Activated T-cell treated with anti-CD3 and anti-CD28 coated beads, Interleukin-2, amount 50 U/mL, for 72 hours (primary cell): ENCODE measurements at regions not wholly inside any gene's neighbourhood (a gene's known extent, or its start where the extent isn't known, plus 50 kb on each side); places are given as distances from the start of the nearest gene placed in this dataset.

ENCODE experiments used
- ATAC-seq, 2 donors: fragments of 150-1000 bp; cut with Tn5 transposase; replicated peaks in 1 of 2; 2 replicates each; pipeline ENCODE4 v1.10.0; 2021; ENCODE audit warnings: moderate library complexity in 2 of 2, mild to moderate bottlenecking in 1 of 2
- DNase-seq, 2 donors: peaks; one replicate each; pipeline ENCODE4 v3.0.0; 2021 to 2022; ENCODE audit warnings: mixed read lengths in 1 of 2
- H3K27ac Mint-ChIP-seq: one replicate; pipeline ENCODE4 v1.8.0; 2022; ENCODE audit warnings: mild to moderate bottlenecking, moderate library complexity, mixed read lengths
- H3K27me3 Mint-ChIP-seq: one replicate; pipeline ENCODE4 v1.8.0; 2022; ENCODE audit warnings: low read depth, mixed read lengths
- H3K36me3 Mint-ChIP-seq, 2 donors: one replicate each; pipeline ENCODE4 v1.8.0; 2022; ENCODE audit warnings: mixed read lengths in 2 of 2, mild to moderate bottlenecking in 1 of 2; ENCODE audit not compliant: insufficient read depth in 2 of 2
- H3K4me1 Mint-ChIP-seq: one replicate; pipeline ENCODE4 v1.8.0; 2022; ENCODE audit warnings: low read depth, mixed read lengths
- H3K4me3 Mint-ChIP-seq, 2 donors: one replicate each; pipeline ENCODE4 v1.8.0; 2022; ENCODE audit warnings: mild to moderate bottlenecking in 2 of 2, mixed read lengths in 2 of 2, moderate library complexity in 2 of 2
- H3K9me3 Mint-ChIP-seq, 2 donors: one replicate each; pipeline ENCODE4 v1.8.0; 2022; ENCODE audit warnings: mixed read lengths in 2 of 2

- Mint-ChIP-seq H3K36me3 (no peaks in the 10 kb centered on the region), H3K4me1 (no peaks in the 10 kb centered on the region), H3K27me3 (no peaks in the 10 kb centered on the region), H3K27ac (no peak overlapping the region), H3K9me3 (peaks cover 5 to 6% of the 10 kb centered on the region in 2 donors), H3K4me3 (no peak overlapping the region)
- ATAC-seq (no peak), DNase-seq (no peak)
Measured at GRCh38 chr4:181581983-181582382, 661.2 kb upstream of the TENM3 start.

DNA sequence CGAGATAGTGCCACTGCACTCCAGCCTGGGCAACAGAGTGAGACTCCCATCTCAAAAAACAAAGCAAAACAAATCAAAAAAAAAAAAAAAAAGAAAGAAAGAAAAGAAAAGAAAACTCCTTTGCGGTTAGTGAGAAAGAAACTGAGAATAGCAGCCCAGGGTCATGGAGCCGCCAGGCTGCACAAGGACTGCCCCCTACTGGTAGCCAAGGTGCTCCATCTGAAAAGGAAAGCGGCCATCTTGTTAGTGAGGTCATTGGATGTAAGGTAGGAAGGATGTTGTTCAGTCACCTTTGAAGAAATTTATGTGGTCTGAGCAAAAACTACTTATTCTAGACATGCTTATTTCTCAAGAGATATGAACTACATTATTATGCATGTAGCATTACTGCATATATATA is 660.6 kb upstream of the TENM3 start:
- H3K27ac Mint-ChIP-seq, result no peak overlapping the region
- no peaks in the 10 kb centered on the region for H3K36me3 Mint-ChIP-seq
- H3K4me1 Mint-ChIP-seq, result no peaks in the 10 kb centered on the region
- peaks cover 5 to 7% of the 10 kb centered on the region in 2 donors for H3K9me3 Mint-ChIP-seq
- ATAC-seq (no peak), DNase-seq (no peak)
- no peak overlapping the region for H3K4me3 Mint-ChIP-seq
- no peaks in the 10 kb centered on the region for H3K27me3 Mint-ChIP-seq

- DNase-seq (no peak), ATAC-seq (no peak)
- Mint-ChIP-seq H3K4me1 (no peaks in the 10 kb centered on the region), H3K9me3 (peaks cover 5 to 7% of the 10 kb centered on the region in 2 donors), H3K4me3 (no peak overlapping the region), H3K27ac (no peak overlapping the region), H3K27me3 (no peaks in the 10 kb centered on the region), H3K36me3 (no peaks in the 10 kb centered on the region)
Measured at GRCh38 chr4:181588733-181589302, 654.4 kb upstream of the TENM3 start.

DNA sequence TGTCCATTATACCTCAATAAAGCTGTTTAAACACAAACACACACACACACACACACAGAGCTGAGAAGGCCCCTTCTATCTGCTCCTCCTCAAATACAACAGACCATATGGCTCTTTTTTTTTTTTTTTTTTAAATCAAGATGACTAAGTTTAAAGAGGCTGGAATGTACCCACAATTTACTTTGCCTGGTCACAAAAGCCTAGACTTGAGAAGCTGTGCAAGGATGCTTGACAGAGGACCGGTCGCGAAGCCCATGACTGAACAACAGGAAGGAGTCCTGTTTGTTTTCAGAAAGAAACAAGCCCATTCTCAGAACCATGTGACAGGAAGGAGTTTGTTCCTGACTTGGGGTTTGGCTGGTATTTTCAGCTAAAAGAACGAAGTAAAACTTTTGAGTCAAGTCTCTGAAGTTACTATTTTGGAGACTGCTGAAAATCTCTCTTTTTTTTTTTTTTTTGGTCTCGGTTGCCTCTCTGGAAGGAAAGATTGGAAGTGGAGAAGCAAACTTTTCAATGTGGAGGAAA is 650.9 kb upstream of the TENM3 start:
- ATAC-seq, result no peak
- Mint-ChIP-seq H3K36me3 (no peaks in the 10 kb centered on the region), H3K4me1 (no peaks in the 10 kb centered on the region), H3K4me3 (no peak overlapping the region), H3K9me3 (peaks cover 5 to 10% of the 10 kb centered on the region in 2 donors), H3K27me3 (no peaks in the 10 kb centered on the region), H3K27ac (no peak overlapping the region)
- DNase-seq, result no peak

GRCh38 chr4:181593703-181594102 is 649.5 kb upstream of the TENM3 start:
- H3K27ac Mint-ChIP-seq, result no peak overlapping the region
- H3K36me3 Mint-ChIP-seq, result no peaks in the 10 kb centered on the region
- no peak for DNase-seq
- no peak overlapping the region for H3K4me3 Mint-ChIP-seq
- no peak for ATAC-seq
- H3K4me1 Mint-ChIP-seq, result no peaks in the 10 kb centered on the region
- peaks cover 3 to 12% of the 10 kb centered on the region in 2 donors for H3K9me3 Mint-ChIP-seq
- H3K27me3 Mint-ChIP-seq, result no peaks in the 10 kb centered on the region

GRCh38 chr4:181594188-181594587 is 649.0 kb upstream of the TENM3 start:
- Mint-ChIP-seq H3K4me1 (no peaks in the 10 kb centered on the region), H3K27ac (no peak overlapping the region), H3K9me3 (peaks cover 3 to 12% of the 10 kb centered on the region in 2 donors), H3K36me3 (no peaks in the 10 kb centered on the region), H3K27me3 (no peaks in the 10 kb centered on the region), H3K4me3 (no peak overlapping the region)
- ATAC-seq (no peak), DNase-seq (no peak)

DNA sequence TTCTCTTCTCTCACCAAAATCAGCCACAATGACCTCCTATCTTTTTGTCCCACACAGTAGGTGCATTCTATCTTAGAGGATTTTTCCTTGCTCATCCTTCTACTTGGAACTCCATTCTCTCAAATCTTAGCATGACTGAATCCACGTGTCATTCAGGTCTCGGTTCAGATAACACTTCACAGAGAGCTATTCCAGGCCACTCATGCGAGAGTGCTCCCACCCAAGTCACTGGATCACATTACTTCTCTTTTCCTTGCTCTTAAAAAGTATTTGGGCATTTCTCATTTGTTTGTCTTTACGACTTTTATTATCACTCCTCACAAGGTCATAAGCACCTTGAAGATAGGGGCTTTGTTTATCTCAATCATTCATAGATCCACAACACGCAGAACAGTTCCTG is 647.5 kb upstream of the TENM3 start:
- H3K4me1 Mint-ChIP-seq, result no peaks in the 10 kb centered on the region
- no peak overlapping the region for H3K27ac Mint-ChIP-seq
- H3K27me3 Mint-ChIP-seq, result no peaks in the 10 kb centered on the region
- H3K9me3 Mint-ChIP-seq, result peaks cover 1 to 12% of the 10 kb centered on the region in 2 donors
- ATAC-seq (no peak), DNase-seq (no peak)
- no peaks in the 10 kb centered on the region for H3K36me3 Mint-ChIP-seq
- no peak overlapping the region for H3K4me3 Mint-ChIP-seq

DNA sequence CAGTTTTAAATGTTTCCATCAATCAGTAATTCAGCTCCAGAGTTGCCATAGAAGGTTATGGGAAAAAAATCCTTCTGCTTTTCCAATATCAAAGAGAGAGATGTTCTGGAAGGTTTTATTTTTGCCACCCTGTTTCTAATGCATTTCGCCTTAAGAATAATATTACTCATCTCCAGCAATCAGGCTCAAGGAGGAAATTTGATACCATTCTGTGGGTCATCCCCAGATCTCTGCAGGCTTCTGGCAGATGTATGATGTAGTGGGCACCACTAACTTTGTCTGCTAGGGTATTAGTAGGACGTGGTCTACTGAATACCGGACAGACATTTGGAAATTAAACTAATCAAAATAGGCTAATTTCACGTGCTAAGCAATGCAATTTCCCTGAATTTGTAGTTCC is 645.4 kb upstream of the TENM3 start:
- Mint-ChIP-seq H3K27me3 (no peaks in the 10 kb centered on the region), H3K9me3 (peaks cover 1 to 12% of the 10 kb centered on the region in 2 donors), H3K27ac (no peak overlapping the region), H3K36me3 (no peaks in the 10 kb centered on the region), H3K4me1 (no peaks in the 10 kb centered on the region), H3K4me3 (no peak overlapping the region)
- no peak for DNase-seq
- no peak for ATAC-seq

- Mint-ChIP-seq H3K36me3 (no peaks in the 10 kb centered on the region), H3K27ac (no peak overlapping the region), H3K9me3 (peaks cover 1 to 9% of the 10 kb centered on the region in 2 donors), H3K4me3 (no peak overlapping the region), H3K4me1 (no peaks in the 10 kb centered on the region), H3K27me3 (no peaks in the 10 kb centered on the region)
- no peak for ATAC-seq
- no peak for DNase-seq
Measured at GRCh38 chr4:181599134-181599533, 644.1 kb upstream of the TENM3 start.

- H3K27ac Mint-ChIP-seq, result no peak overlapping the region
- no peaks in the 10 kb centered on the region for H3K27me3 Mint-ChIP-seq
- ATAC-seq (no peak), DNase-seq (no peak)
- H3K36me3 Mint-ChIP-seq, result no peaks in the 10 kb centered on the region
- H3K9me3 Mint-ChIP-seq, result peaks cover 6 to 7% of the 10 kb centered on the region in 2 donors
- H3K4me1 Mint-ChIP-seq, result no peaks in the 10 kb centered on the region
- H3K4me3 Mint-ChIP-seq, result no peak overlapping the region
Measured at GRCh38 chr4:181601103-181601502, 642.1 kb upstream of the TENM3 start.

- Mint-ChIP-seq H3K27me3 (no peaks in the 10 kb centered on the region), H3K4me3 (no peak overlapping the region), H3K4me1 (no peaks in the 10 kb centered on the region), H3K27ac (no peak overlapping the region), H3K9me3 (peaks cover 4 to 9% of the 10 kb centered on the region in 2 donors), H3K36me3 (no peaks in the 10 kb centered on the region)
- DNase-seq (no peak), ATAC-seq (no peak)
Measured at GRCh38 chr4:181604546-181604945, 638.7 kb upstream of the TENM3 start.

DNA sequence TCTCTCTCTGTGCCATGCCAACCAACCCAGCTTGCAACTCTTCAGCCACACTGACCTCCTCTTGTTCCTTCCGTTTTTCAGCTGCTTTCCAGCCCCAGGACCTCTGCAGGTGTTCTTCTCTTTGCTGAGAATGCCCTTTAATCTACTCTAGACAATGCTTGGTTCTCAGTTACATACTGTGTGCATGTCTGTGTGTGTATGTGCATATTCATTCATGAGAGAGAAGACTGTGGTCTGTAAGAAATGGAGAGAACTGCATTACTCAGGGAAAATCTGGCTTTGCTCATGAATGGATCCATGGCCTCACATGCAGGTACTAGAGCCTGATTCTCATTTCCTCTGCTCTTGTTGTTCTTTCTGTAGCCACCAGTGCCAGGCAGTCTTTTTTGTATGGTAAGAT is 636.9 kb upstream of the TENM3 start:
- no peaks in the 10 kb centered on the region for H3K4me1 Mint-ChIP-seq
- no peaks in the 10 kb centered on the region for H3K36me3 Mint-ChIP-seq

GRCh38 chr4:181608181-181608580 is 635.0 kb upstream of the TENM3 start:
- no peak for DNase-seq
- H3K27ac Mint-ChIP-seq, result no peak overlapping the region
- H3K36me3 Mint-ChIP-seq, result no peaks in the 10 kb centered on the region
- H3K9me3 Mint-ChIP-seq, result peaks cover 4 to 9% of the 10 kb centered on the region in 2 donors
- no peak overlapping the region for H3K4me3 Mint-ChIP-seq
- no peaks in the 10 kb centered on the region for H3K4me1 Mint-ChIP-seq
- no peaks in the 10 kb centered on the region for H3K27me3 Mint-ChIP-seq
- ATAC-seq, result no peak

More for the DNA sequence above, 636.9 kb upstream of the TENM3 start:
- no peak for DNase-seq
- Mint-ChIP-seq H3K27me3 (no peaks in the 10 kb centered on the region), H3K27ac (no peak overlapping the region), H3K9me3 (peaks cover 4 to 9% of the 10 kb centered on the region in 2 donors), H3K4me3 (no peak overlapping the region)
- ATAC-seq, result no peak

DNA sequence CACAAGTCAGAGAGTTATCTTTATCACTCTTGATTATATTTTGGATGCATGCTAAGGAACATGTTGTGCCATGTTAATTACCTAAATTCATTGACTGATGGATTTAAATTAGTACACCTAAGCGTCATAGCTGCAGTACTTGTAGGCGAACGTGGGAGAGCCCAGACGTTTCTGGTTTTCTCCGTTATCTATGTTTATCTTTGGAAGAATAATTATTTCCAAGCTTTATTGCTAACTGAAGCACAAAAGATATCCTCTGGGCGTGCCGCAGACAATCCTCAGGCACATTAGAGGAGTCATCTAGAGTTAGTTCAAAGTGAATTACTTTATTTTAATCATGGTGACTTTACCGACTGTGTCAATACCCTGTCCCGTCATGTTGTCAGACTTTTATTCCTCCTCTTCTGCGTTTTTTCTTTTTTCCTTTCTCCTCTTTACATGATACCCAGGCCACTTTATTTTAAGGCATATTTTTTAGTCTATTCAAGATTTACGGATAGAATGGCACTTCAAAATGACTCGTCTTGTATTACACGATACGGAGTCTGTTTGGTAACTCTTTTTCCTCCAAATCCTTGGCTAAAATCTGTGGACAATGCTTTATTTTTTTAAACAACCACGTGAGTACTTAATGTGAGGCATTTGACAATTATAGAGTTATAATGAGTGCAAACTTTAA is 632.0 kb upstream of the TENM3 start:
- no peak for DNase-seq
- no peaks in the 10 kb centered on the region for H3K27me3 Mint-ChIP-seq
- no peaks in the 10 kb centered on the region for H3K4me1 Mint-ChIP-seq
- peaks cover 2 to 4% of the 10 kb centered on the region in 2 donors for H3K9me3 Mint-ChIP-seq
- H3K36me3 Mint-ChIP-seq, result no peaks in the 10 kb centered on the region
- ATAC-seq, result no peak
- no peak overlapping the region for H3K4me3 Mint-ChIP-seq
- H3K27ac Mint-ChIP-seq, result no peak overlapping the region
